ENCODE measurements at regions not wholly inside any gene's neighbourhood (a gene's known extent, or its start where the extent isn't known, plus 50 kb on each side); places are given as distances from the start of the nearest gene placed in this dataset.
A peak's percentile ranks its signal among the peaks of the same experiment; 100 is the strongest.

DNA sequence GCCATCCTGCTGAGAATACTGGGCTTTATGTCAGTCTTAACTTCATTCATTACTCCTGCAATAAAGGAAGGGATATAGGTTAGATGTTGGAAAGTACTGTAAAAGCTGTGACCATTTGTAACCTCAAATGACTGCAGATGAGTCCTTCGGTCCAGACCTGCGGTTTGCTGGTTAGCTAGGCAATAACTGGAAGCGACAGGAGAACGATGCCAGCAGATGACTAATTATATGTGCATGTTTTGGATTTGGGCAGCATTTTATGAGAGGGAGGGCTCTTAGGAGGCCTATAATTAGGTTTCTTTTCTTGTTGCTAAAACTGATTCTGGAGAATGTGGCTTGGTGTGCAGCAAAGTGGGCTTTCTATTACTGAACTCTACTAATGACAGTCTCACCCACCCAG lies 205.6 kb downstream of the TMEM182 start:
- DNase-seq: peak in 1 of 3 donors; percentile 27

DNA sequence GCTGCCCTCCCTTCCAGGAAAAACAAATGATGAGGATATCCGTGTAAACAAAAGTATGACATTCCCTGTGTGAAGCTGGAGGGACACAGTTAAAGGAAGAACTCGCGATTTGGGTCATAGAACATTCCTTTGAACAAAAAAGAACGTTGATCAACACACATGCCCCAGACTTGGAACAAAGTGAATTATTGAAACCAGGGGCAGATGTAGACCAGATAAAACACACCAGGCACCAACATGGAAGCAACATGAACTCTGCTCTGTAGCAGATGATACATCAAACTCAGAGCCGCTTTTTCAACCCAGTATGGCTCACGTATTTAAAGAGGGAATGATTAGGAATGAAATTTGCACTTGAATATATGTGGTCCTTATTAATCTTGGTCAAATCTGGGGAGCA lies 206.5 kb downstream of the TMEM182 start:
- no peak for DNase-seq

DNA sequence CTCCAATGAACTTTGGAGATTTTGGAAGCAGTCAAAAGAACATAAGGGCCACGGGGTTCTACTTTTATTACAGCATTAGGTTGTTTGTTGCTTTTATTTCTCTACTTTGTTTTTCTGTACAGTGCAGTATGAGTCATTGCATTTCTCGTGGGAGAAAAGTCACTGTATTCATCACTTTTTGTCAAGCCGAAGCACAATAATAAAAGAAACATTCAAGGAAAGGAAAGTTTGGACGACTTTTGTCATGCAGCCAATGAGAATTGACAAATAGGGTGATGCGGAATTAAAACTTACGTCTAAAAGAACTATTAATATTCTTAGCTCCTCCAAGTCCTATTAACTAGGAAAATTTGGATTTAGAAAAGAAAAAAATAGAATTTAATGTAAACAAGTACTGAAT lies 209.9 kb downstream of the TMEM182 start:
- no peak for DNase-seq

DNA sequence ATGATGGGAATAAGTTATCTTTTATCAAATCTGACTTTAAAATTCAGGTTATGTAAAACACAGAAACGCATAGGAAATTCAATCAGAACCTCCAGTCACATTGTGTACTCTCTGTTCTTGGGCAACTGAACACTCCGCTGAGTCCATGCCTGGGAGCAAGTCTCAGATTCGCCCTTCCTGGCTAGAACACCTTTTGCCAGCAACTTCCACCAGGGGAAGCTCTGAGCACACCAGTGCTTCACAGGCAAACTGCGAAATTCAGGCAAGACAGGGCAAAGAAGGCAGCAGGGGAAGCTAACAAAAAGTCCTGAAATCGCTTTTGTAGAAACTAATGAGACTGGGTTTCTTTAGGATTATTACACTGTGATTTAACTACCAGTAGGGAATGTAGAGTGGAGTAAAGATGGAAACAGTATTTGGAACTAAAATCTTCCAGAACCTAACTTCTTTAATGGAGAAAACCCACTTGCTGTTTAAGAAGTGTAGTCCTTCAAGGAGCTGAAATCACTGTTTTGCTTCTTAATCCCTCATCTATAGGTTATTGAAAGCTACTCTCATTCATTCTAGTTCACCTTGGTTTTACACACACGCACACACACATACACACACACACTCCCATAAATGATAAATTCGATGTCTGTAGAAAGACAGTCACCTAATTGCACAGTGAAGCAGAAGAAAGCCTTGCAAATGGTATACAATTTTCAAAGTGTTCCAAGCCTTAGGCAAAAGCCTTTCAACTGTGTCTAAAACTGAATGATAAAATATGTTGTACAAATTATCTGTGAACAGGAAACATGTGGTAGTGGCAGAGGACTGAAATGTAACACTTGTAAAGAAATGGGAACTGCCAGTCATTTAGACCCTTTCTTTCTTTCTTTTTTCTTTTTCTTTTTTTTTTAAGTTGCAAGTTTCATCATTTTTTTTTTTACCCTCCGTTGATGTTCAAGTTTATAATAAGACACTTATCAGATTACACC lies 214.5 kb downstream of the TMEM182 start:
- DNase-seq: peak; percentile 5 to 42 (median 16)

DNA sequence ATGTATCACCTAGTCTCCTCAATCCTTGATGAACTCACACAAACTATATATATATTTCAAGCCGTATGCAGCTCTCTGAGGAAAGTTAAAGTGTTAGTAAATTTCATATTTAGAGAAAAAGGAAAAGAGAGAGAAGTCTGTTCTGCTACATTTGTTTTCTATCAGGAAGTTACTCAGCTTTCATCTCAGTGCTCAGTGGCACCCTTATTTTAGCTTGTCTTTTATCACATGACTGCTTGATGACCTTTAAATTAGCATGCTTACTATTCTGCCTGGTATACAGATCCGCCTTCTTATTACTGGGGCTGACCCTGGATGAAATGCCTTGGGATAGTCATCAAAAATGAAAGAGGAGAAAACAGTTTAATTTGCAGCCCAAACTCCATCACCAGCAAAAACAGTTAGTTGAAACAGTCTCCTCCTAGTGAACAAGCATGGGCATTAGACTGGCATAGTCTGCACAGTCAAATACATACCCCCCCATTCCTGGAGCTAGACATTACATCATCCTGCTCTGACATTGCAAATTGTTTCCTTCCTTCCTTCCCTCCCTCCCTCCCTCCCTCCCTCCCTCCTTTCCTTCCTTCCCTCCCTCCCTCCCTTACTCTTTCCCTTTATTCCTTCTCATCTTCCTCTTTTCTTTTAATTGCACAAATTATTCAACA lies 215.7 kb downstream of the TMEM182 start:
- DNase-seq: no peak

DNA sequence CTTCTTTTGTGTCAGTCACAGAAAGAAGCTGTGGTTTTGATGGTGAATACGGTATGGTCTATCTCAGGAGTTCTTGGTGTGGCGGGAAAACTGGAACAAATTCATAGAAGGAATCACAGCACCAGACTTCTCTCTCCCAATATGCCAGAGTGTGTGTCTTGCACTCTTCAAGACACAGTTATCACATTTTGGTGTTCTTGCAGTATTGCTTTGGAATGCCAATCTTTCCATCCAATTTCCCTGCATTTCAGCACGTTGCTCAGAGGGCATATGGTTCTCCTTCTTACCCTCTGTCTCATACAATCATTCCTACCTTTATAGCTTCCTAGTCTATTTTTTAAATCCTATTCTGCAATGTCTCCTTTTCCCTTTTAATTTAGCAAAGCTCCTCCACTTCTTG lies 216.3 kb downstream of the TMEM182 start:
- DNase-seq: no peak

DNA sequence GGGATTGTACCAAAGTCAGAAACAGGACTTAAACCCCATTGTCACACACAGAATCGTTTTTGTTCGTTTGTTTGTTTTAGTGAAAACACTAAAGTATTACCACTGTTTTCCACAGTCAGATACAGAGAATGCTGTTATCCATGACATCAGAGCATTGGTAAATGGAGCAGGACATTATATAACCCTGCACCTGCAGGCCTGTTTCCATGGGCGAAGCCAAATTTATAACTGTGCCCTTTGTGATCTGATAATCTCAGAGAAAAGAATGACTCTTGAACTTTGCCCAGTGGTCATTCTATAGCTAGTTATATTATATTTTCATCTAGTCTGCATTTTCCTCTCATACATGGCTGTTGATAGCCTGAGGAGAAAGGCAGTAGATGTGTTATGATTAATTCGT lies 217.6 kb downstream of the TMEM182 start:
- no peak for DNase-seq

- no peak for DNase-seq
Observed at GRCh38 chr2:102983786-102984185, 222.0 kb downstream of the TMEM182 start.

- peak in 1 of 3 donors; percentile 21 for DNase-seq
Observed at GRCh38 chr2:102986826-102987490, 225.1 kb downstream of the TMEM182 start.

- DNase-seq: no peak
Observed at GRCh38 chr2:102992607-102993006, 230.8 kb downstream of the TMEM182 start.

GRCh38 chr2:102999958-103000357 lies 238.1 kb downstream of the TMEM182 start:
- DNase-seq: no peak

DNA sequence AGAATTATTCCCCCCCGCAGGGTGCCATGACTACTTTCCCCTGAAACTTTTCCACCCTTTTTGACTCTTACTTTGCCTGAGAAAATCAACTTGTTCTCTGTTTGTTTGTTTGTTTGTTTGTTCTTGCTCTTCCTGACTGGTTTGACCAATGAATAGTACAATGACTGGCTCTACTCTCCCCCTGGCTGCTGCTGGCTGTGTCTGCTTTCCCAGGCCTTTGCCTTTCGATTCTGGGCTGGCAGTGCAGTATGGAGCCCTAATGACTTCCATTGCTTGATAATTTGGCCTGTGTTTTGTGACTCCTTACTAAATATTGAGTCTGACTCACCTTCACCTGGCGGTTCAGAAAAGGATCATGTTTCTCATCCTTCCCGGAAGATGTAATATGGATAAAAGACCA lies 241.1 kb downstream of the TMEM182 start:
- no peak for DNase-seq

DNA sequence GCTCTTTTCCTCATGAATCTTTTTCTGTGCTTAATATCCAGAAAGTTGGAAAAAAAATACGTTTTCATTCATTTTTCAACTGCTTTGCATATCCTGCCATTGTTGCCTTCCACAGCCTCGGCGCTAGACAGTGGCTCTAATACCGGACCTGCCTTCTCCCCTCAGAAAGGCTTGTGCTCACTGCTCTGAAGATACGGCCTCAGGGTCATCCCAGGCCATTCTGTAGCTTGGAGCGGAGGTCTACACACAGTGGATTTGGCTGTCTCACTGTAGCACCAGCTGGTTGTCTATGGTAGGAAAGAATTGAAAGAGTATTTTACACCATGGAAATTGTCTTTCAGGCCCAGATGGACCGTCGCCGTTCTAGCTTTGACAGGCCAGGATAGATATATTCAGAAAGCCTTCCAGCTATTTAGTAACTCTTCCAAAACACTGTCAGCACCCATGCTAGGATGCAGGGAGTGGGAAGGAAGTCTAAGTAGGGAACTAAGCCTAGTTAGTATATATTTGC lies 242.0 kb downstream of the TMEM182 start:
- peak in 1 of 3 donors; percentile 3 for DNase-seq

- DNase-seq: no peak
Observed at GRCh38 chr2:103004426-103004942, 242.7 kb downstream of the TMEM182 start.

DNA sequence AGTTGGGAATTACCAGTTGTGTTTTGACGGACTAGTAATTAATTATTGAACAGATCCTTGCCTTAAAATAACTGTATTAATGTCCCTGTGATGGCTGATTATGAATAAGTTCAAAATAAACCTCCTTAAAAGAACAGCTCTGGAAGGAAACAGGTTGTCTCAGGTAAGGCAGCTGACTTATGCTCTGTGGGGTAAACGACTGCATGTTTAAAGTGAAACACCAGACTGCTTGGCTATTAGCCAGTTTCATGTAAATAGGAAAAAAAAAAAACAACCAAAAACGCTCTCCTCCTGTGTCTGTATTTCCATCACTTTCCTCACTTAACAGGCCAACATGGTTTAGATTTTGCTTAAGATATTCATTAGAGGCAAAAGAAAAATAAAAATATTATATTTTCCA lies 243.6 kb downstream of the TMEM182 start:
- no peak for DNase-seq

GRCh38 chr2:103007086-103007485 lies 245.3 kb downstream of the TMEM182 start:
- no peak for DNase-seq

- DNase-seq: no peak
Observed at GRCh38 chr2:103008586-103008985, 246.8 kb downstream of the TMEM182 start.

DNA sequence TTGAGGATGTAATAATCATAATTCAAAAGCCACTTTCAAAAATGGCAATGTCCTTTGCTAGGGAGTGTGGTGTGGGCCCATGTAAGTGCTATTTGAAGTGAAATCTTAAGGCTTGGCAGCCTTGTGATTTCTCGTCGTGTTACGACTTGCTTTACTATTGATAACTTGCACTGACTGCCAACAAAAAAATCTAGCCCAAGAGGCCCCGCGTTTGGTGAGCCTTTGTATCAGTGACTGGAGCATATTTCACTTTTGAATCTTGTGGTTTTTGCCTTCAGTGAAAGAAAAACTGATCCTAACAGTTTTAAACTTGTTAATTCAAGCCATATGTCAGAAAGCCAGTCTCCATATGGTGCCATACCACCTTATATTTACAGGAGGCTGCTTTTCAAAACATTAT lies 248.0 kb downstream of the TMEM182 start:
- DNase-seq: no peak

- DNase-seq: no peak
Observed at GRCh38 chr2:103010306-103010705, 248.5 kb downstream of the TMEM182 start.

- no peak for DNase-seq
Observed at GRCh38 chr2:103010751-103011150, 248.9 kb downstream of the TMEM182 start.

DNA sequence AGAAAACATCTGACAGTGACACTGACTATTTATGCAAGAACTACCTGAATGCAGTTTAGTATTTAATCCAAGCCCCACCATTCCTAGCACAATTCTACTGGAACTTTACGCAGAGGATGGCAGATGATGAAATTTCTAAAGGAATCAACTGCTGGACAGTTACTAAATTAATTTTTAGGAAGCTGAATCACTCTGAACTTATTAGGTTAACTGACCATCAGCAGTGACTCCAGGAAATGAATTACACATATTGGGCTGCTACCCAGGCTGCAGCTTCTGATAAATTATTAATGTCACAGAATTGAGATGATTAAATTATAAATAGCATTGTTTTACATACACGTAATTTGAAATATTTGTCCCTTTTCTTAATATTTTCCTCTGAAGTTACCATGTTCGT lies 250.8 kb downstream of the TMEM182 start:
- DNase-seq: no peak

GRCh38 chr2:103025056-103025455 lies 263.2 kb downstream of the TMEM182 start:
- DNase-seq: peak in 1 of 3 donors; percentile 3
